OCI-LY1 (cell line): ENCODE measurements at regions not wholly inside any gene's neighbourhood (a gene's known extent, or its start where the extent isn't known, plus 50 kb on each side); places are given as distances from the start of the nearest gene placed in this dataset.

ENCODE experiments used
- EZH2 ChIP-seq: fragments of 200-600 bp; sonication (generic), shearing (Covaris generic); IDR thresholded peaks from 2 replicates; pipeline ENCODE4 v1.8.0; 2017; ENCODE audit warnings: borderline replicate concordance, mixed run types, mild to moderate bottlenecking, antibody characterized with exemption, low read length, moderate library complexity, mixed read lengths
- TF ChIP-seq, protein P1 (sequence below): fragments of 200-600 bp; sonication (generic), shearing (Covaris generic); IDR thresholded peaks from 2 replicates; pipeline ENCODE4 v1.5.1; 2017; ENCODE audit warnings: mild to moderate bottlenecking, antibody characterized with exemption, low read length, moderate library complexity, mixed read lengths

- no peak for TF ChIP-seq EZH2
- TF ChIP-seq, protein P1, sequence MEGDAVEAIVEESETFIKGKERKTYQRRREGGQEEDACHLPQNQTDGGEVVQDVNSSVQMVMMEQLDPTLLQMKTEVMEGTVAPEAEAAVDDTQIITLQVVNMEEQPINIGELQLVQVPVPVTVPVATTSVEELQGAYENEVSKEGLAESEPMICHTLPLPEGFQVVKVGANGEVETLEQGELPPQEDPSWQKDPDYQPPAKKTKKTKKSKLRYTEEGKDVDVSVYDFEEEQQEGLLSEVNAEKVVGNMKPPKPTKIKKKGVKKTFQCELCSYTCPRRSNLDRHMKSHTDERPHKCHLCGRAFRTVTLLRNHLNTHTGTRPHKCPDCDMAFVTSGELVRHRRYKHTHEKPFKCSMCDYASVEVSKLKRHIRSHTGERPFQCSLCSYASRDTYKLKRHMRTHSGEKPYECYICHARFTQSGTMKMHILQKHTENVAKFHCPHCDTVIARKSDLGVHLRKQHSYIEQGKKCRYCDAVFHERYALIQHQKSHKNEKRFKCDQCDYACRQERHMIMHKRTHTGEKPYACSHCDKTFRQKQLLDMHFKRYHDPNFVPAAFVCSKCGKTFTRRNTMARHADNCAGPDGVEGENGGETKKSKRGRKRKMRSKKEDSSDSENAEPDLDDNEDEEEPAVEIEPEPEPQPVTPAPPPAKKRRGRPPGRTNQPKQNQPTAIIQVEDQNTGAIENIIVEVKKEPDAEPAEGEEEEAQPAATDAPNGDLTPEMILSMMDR, result no peak
Measured at GRCh38 chr4:110793381-110793801, 170.5 kb upstream of the PITX2 start.
